ENCODE measurements at regions not wholly inside any gene's neighbourhood (a gene's known extent, or its start where the extent isn't known, plus 50 kb on each side); places are given as distances from the start of the nearest gene placed in this dataset.

DNA sequence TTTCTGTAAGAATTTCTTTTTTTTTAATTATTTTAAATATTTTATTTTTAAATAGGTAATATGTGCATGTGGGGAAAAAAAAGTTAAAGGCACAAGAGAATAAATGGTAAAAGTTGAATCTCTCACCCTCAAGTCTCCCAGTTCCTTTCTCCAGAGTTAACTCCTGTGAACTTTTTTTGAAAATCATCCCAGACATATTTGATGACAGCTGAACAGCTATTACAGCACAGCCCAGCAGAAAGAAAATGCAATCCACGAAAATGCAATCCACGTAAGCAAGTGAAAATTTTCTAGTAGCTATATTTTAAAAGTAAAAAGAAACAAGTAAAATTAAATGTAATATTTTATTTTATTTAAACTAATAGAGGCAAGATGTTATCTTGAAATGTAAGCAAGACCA lies 310.0 kb upstream of the RUNX1 start:
- no peak for TF ChIP-seq CTCF (IDR thresholded peaks at IDR 0.05; ENCODE audit: low read depth, low read length, poor library complexity, severe bottlenecking)
- no peak for TF ChIP-seq EZH2phosphoT487 (IDR thresholded peaks at IDR 0.05; ENCODE audit: borderline replicate concordance, low read length)

Data from DOHH2 (cell line).